ENCODE measurements at regions not wholly inside any gene's neighbourhood (a gene's known extent, or its start where the extent isn't known, plus 50 kb on each side); places are given as distances from the start of the nearest gene placed in this dataset.
"Not testable (repeated sequence)": the region's sequence is repeated elsewhere in the genome, so short reads cannot be mapped to it uniquely, and the experiment has no call there.

DNA sequence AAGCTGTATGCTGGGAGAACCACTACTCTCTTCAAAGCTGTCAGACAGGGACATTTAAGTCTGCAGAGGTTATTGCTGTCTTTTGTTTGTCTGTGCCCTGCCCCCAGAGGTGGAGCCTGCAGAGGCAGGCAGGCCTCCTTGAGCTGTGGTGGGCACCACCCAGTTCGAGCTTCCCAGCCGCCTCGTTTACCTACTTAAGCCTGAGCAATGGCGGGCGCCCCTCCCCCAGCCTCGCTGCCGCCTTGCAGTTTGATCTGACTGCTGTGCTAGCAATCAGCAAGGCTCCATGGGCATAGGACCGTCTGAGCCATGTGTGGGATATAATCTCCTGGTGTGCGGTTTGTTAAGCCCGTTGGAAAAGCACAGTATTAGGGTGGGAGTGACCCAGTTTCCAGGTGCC is 156.4 kb downstream of the OTUD1 start:
- peaks cover 35% of the 10 kb centered on the region for H3K9me3 ChIP-seq (ENCODE audit: insufficient read depth, low read depth, low read length)
- not testable (repeated sequence) for H3K9ac ChIP-seq (ENCODE audit: low read depth, low read length); H3K4me3 ChIP-seq (ENCODE audit: low read length); H3K36me3 ChIP-seq (ENCODE audit: insufficient read depth, low read length); H3K4me1 ChIP-seq (ENCODE audit: insufficient read depth, low read length); H3K27ac ChIP-seq (ENCODE audit: low read depth, low read length); H3K27me3 ChIP-seq (ENCODE audit: insufficient read depth, low read length)
- 93% methylated on average over 10 of the region's 10 CpGs for WGBS

DNA sequence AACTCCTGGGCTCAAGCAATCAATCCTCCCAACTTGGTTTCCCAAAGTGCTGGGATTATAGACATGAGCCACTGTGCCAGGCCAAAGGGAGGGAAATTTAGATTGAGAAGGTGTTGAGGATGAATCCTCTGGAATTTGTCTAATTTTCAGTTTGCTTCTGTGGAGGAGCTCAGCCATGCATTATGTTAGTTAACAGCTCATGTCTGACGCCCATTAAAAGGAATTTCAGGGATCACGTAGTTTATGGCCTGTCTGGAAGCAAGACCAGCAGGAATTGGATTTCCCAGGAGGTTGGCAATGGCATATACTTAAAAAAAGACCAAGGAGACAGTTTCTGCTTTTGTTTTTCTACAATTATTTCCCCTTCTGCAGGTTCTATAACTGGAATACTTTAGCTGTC is 165.7 kb downstream of the OTUD1 start:
- H3K9ac ChIP-seq (ENCODE audit: low read depth, low read length): no peak overlapping the region
- H3K27ac ChIP-seq (ENCODE audit: low read depth, low read length): no peak overlapping the region
- no peak overlapping the region for H3K4me3 ChIP-seq (ENCODE audit: low read length)
- H3K36me3 ChIP-seq (ENCODE audit: insufficient read depth, low read length): no peaks in the 10 kb centered on the region
- no peaks in the 10 kb centered on the region for H3K4me1 ChIP-seq (ENCODE audit: insufficient read depth, low read length)
- WGBS: 92% methylated on average over 2 of the region's 2 CpGs
- peaks cover 4% of the 10 kb centered on the region for H3K9me3 ChIP-seq (ENCODE audit: insufficient read depth, low read depth, low read length)
- no peaks in the 10 kb centered on the region for H3K27me3 ChIP-seq (ENCODE audit: insufficient read depth, low read length)

DNA sequence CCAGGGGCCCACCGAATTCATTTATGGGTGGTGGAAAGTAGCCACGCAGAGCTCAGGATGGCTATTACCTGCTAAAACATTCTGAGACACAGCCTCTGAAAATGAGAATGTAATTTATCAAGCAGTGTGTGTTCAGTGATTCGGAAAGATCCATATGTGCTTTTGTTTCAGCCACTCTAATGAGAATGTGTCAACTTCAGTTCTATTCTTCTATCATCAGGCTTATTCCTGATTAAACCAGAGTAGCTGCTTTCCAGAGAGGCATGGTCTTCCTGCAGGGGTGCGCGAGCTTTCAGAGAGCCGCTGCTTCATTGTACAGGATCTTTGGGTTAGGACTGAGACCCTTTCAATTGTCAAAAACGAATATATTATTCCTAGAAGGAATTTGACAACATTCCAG is 167.6 kb downstream of the OTUD1 start:
- H3K9me3 ChIP-seq (ENCODE audit: insufficient read depth, low read depth, low read length): no peaks in the 10 kb centered on the region
- H3K27ac ChIP-seq (ENCODE audit: low read depth, low read length): no peak overlapping the region
- no peaks in the 10 kb centered on the region for H3K4me1 ChIP-seq (ENCODE audit: insufficient read depth, low read length)
- no peak overlapping the region for H3K4me3 ChIP-seq (ENCODE audit: low read length)
- no peaks in the 10 kb centered on the region for H3K36me3 ChIP-seq (ENCODE audit: insufficient read depth, low read length)
- H3K27me3 ChIP-seq (ENCODE audit: insufficient read depth, low read length): no peaks in the 10 kb centered on the region
- WGBS: 97% methylated on average over 6 of the region's 7 CpGs
- no peak overlapping the region for H3K9ac ChIP-seq (ENCODE audit: low read depth, low read length)

DNA sequence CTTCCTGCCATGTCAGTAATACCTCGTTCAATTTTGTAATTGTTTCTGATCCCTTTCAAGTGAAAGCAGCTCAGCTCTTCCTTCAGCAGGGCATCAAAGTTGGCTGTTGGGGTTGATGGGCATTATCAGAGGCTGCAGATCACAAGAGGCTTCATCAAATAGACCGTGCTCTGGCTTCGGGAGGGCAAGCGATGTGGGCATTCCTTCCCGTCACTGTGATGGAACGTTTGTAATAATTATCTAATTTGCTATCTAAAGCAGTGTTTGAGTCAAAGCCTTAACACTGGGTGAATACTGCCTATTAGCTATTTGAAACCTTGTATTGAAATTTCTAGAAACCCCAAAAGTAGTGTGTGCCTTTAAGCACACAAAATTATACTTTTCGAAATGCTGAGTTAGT is 170.1 kb downstream of the OTUD1 start:
- Histone ChIP-seq H3K36me3 (ENCODE audit: insufficient read depth, low read length) (no peaks in the 10 kb centered on the region), H3K27ac (ENCODE audit: low read depth, low read length) (no peak overlapping the region), H3K4me1 (ENCODE audit: insufficient read depth, low read length) (no peaks in the 10 kb centered on the region), H3K27me3 (ENCODE audit: insufficient read depth, low read length) (no peaks in the 10 kb centered on the region), H3K9ac (ENCODE audit: low read depth, low read length) (no peak overlapping the region), H3K9me3 (ENCODE audit: insufficient read depth, low read depth, low read length) (no peaks in the 10 kb centered on the region), H3K4me3 (ENCODE audit: low read length) (no peak overlapping the region)
- WGBS: 95% methylated on average over 6 of the region's 7 CpGs

DNA sequence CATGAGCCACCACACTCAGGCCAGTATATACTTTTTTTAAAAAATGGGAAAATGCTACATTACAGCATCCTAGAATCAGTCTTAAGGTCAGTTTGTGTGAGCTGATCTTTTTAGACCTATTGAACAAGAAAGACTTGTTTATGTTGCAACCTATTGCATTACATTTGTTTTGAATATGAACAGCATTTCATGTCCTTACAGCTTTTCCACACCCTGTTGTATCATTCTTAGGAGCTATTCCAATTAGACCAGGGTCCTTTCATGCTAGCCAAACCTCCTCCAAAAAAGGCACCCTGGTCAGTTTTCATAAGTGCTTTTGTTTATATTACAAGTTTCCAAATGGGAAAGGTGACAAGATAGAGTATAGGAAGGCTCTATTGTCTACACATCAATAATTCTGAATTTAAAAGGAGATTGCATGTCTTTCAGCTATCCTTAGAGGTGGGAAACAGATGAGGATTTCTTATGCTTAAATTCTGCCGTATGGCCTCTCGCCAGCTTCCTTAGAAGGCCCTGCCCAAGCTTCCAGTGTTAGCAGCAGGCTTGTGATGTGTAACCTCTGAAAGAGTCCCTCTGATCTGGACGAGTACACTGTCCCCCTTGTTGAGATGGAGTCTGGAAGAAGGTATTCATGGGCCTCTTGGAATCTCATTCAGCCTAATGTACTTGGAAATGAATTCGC is 171.9 kb downstream of the OTUD1 start:
- no peaks in the 10 kb centered on the region for H3K9me3 ChIP-seq (ENCODE audit: insufficient read depth, low read depth, low read length)
- no peaks in the 10 kb centered on the region for H3K36me3 ChIP-seq (ENCODE audit: insufficient read depth, low read length)
- H3K9ac ChIP-seq (ENCODE audit: low read depth, low read length): no peak overlapping the region
- H3K4me3 ChIP-seq (ENCODE audit: low read length): no peak overlapping the region
- no peaks in the 10 kb centered on the region for H3K27me3 ChIP-seq (ENCODE audit: insufficient read depth, low read length)
- H3K4me1 ChIP-seq (ENCODE audit: insufficient read depth, low read length): no peaks in the 10 kb centered on the region
- H3K27ac ChIP-seq (ENCODE audit: low read depth, low read length): no peak overlapping the region
- WGBS: 88% methylated on average over 4 of the region's 4 CpGs

- no peaks in the 10 kb centered on the region for H3K9me3 ChIP-seq (ENCODE audit: insufficient read depth, low read depth, low read length)
- no peak overlapping the region for H3K27ac ChIP-seq (ENCODE audit: low read depth, low read length)
- no peaks in the 10 kb centered on the region for H3K27me3 ChIP-seq (ENCODE audit: insufficient read depth, low read length)
- no peak overlapping the region for H3K9ac ChIP-seq (ENCODE audit: low read depth, low read length)
- H3K4me1 ChIP-seq (ENCODE audit: insufficient read depth, low read length): no peaks in the 10 kb centered on the region
- 92% methylated on average over 6 of the region's 6 CpGs for WGBS
- no peaks in the 10 kb centered on the region for H3K36me3 ChIP-seq (ENCODE audit: insufficient read depth, low read length)
- no peak overlapping the region for H3K4me3 ChIP-seq (ENCODE audit: low read length)
Observed at GRCh38 chr10:23611308-23612029, 172.6 kb downstream of the OTUD1 start.

DNA sequence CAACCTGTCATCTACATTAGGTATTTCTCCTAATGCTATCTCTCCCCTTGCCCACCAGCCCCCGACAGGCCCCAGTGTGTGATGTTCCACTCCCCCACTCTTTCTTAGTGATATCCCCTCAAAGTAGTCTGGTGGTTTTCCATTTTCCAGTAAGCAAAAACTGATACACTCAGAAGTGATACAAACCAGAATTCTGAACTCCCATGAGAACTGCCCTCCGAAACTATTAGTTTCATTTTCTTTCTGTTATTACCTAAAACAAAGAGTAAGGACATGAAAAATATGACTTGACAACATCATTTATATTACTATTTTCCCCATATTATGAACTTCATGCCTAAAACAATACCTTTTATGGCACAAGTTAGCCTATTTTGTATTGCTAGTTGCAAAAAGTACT is 175.0 kb downstream of the OTUD1 start:
- Histone ChIP-seq H3K4me3 (ENCODE audit: low read length) (no peak overlapping the region), H3K27ac (ENCODE audit: low read depth, low read length) (no peak overlapping the region), H3K9me3 (ENCODE audit: insufficient read depth, low read depth, low read length) (no peaks in the 10 kb centered on the region), H3K4me1 (ENCODE audit: insufficient read depth, low read length) (no peaks in the 10 kb centered on the region), H3K9ac (ENCODE audit: low read depth, low read length) (no peak overlapping the region), H3K27me3 (ENCODE audit: insufficient read depth, low read length) (no peaks in the 10 kb centered on the region), H3K36me3 (ENCODE audit: insufficient read depth, low read length) (no peaks in the 10 kb centered on the region)
- 100% methylated on average over 2 of the region's 2 CpGs for WGBS

DNA sequence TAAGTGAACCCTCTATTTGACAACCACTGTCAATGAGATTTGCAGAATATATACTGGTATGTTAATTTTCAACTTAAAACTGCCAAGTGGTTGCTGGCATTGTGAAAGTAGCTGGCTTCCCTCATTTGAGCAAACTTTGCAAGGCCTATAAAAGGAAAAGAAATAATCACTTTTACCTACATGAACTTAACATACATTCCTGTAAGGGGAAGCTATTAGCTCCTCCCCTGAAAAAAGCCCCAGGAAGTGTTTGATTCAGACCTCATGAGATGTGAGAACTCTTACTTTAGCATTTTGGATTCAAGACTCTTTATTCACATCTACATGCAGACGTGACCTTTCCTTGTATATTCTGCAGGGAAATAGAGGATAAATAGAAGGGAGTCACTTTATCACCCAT is 175.6 kb downstream of the OTUD1 start:
- Histone ChIP-seq H3K4me1 (ENCODE audit: insufficient read depth, low read length) (no peaks in the 10 kb centered on the region), H3K4me3 (ENCODE audit: low read length) (no peak overlapping the region), H3K9me3 (ENCODE audit: insufficient read depth, low read depth, low read length) (no peaks in the 10 kb centered on the region), H3K36me3 (ENCODE audit: insufficient read depth, low read length) (no peaks in the 10 kb centered on the region), H3K9ac (ENCODE audit: low read depth, low read length) (no peak overlapping the region), H3K27ac (ENCODE audit: low read depth, low read length) (no peak overlapping the region), H3K27me3 (ENCODE audit: insufficient read depth, low read length) (no peaks in the 10 kb centered on the region)
- 100% methylated on average over 1 of the region's 1 CpG for WGBS

DNA sequence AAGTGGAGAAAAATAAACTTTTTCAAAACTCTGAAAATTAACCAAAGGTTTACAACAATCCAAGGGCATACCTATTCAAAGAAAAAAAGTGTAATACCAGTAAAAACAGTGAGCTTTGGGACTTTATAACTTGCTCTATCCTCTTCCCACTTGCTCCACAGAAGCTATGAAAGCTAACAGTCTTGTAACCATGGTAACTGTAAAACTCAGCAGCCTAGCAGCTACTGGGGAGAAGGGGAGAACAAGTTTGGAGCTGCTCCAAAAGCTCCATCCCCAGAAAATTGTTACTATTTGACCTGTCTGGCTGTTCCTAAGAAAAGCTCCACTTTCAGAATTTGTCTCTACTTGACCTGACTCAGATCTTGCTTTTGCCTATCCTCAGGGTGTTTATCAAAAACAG is 191.5 kb downstream of the OTUD1 start:
- H3K9me3 ChIP-seq (ENCODE audit: insufficient read depth, low read depth, low read length): no peaks in the 10 kb centered on the region; the same call in 1 of the 2 replicates
- H3K27ac ChIP-seq (ENCODE audit: low read depth, low read length): no peak overlapping the region
- no peak overlapping the region for H3K9ac ChIP-seq (ENCODE audit: low read depth, low read length)
- H3K36me3 ChIP-seq (ENCODE audit: insufficient read depth, low read length): no peaks in the 10 kb centered on the region
- 0 out of 2 replicates have a peak, but pooled peaks cover 6% of the 10 kb centered on the region for H3K4me1 ChIP-seq (ENCODE audit: insufficient read depth, low read length)
- H3K4me3 ChIP-seq (ENCODE audit: low read length): no peak overlapping the region
- no peaks in the 10 kb centered on the region for H3K27me3 ChIP-seq (ENCODE audit: insufficient read depth, low read length)

- Histone ChIP-seq H3K27ac (ENCODE audit: low read depth, low read length) (no peak overlapping the region), H3K4me1 (ENCODE audit: insufficient read depth, low read length) (0 out of 2 replicates have a peak, but pooled peaks cover 6% of the 10 kb centered on the region), H3K36me3 (ENCODE audit: insufficient read depth, low read length) (no peaks in the 10 kb centered on the region), H3K9me3 (ENCODE audit: insufficient read depth, low read depth, low read length) (no peaks in the 10 kb centered on the region; the same call in 1 of the 2 replicates), H3K9ac (ENCODE audit: low read depth, low read length) (no peak overlapping the region), H3K4me3 (ENCODE audit: low read length) (no peak overlapping the region), H3K27me3 (ENCODE audit: insufficient read depth, low read length) (no peaks in the 10 kb centered on the region)
- WGBS: 72% methylated on average over 3 of the region's 3 CpGs
Observed at GRCh38 chr10:23630885-23631284, 192.0 kb downstream of the OTUD1 start.

DNA sequence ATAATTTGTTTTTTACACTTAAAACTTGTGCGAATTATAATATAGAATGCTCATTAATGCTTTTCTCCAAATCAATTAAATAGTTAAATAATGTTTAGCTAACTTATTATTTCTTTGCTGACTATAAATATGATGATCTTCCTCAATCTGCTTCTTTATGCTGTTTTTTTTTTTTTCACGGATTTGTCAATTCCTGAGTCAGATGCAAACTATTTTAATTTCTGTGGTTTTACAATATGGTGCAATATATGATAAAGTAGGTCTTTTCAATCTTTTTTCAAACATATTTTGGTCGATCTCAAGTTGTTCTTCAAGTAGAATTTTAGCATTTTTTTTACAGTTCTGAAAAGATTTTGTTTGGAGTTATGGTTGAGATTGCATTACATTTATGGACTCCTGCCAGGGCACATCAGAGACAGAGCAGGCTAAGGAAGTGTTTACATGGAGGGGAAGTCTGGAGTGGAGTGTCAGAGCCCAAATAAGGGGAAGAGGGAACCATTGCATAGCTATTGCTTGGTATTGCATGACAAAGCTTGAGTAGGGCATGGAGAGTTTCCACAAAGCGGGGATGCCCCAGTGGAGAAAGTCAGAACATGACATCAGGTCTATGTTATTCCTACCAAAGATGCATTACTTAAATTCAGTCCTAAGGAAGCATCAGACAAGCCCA is 204.4 kb downstream of the OTUD1 start:
- H3K27ac ChIP-seq (ENCODE audit: low read depth, low read length): no peak overlapping the region
- WGBS: 76% methylated on average over 2 of the region's 4 CpGs
- H3K27me3 ChIP-seq (ENCODE audit: insufficient read depth, low read length): no peaks in the 10 kb centered on the region
- H3K9me3 ChIP-seq (ENCODE audit: insufficient read depth, low read depth, low read length): no peaks in the 10 kb centered on the region
- H3K9ac ChIP-seq (ENCODE audit: low read depth, low read length): no peak overlapping the region
- no peak overlapping the region for H3K4me3 ChIP-seq (ENCODE audit: low read length)
- no peaks in the 10 kb centered on the region for H3K36me3 ChIP-seq (ENCODE audit: insufficient read depth, low read length)
- no peaks in the 10 kb centered on the region for H3K4me1 ChIP-seq (ENCODE audit: insufficient read depth, low read length)

All from HUES64 (cell line).